Keratinocyte (primary cell): ENCODE measurements at regions not wholly inside any gene's neighbourhood (a gene's known extent, or its start where the extent isn't known, plus 50 kb on each side); places are given as distances from the start of the nearest gene placed in this dataset.

ENCODE experiments used
- CTCF ChIP-seq, 3 experiments: IDR thresholded peaks in 1 of 3; conservative IDR thresholded peaks in 1 of 3; optimal IDR thresholded peaks in 1 of 3; 2 replicates in 2 of 3; 3 replicates in 1 of 3; pipeline versions ENCODE3 to v1.5.1; 2011; ENCODE audit warnings: low read length in 3 of 3, mild to moderate bottlenecking in 3 of 3, moderate library complexity in 2 of 3, control low read depth in 1 of 3, inconsistent platforms in 1 of 3; ENCODE audit not compliant: insufficient read depth in 2 of 3; ENCODE audit errors: extremely low read depth in 1 of 3
- EZH2 ChIP-seq: IDR thresholded peaks from one replicate; pipeline ENCODE4 v1.6.1; 2012; ENCODE audit warnings: inconsistent platforms, mild to moderate bottlenecking, low read length, moderate library complexity

GRCh38 chr4:119730671-119730950 lies 102.0 kb upstream of the PDE5A start:
- TF ChIP-seq EZH2 (no peak), CTCF (optimal IDR thresholded peaks at IDR 0.05 in 1 of 3, IDR thresholded peaks at IDR 0.05 in 1 of 3, conservative IDR thresholded peaks at IDR 0.05 in 1 of 3; ENCODE audit: extremely low read depth in 1 of 3, insufficient read depth in 2 of 3, low read length in 3 of 3) (no peak)
